Activated CD4-positive, alpha-beta T cell treated with anti-CD3 and anti-CD28 coated beads, Interleukin-2, Interleukin-4, amounts not matched to agents 100 ng/mL and 50 ng/mL, durations not matched to agents 16 hours and 8 hours (primary cell): ENCODE measurements at regions not wholly inside any gene's neighbourhood (a gene's known extent, or its start where the extent isn't known, plus 50 kb on each side); places are given as distances from the start of the nearest gene placed in this dataset.

Experiments used
- DNase-seq: peaks from one replicate; pipeline ENCODE4 v3.0.0-alpha.2; 2020; ENCODE audit warnings: low spot score

DNA sequence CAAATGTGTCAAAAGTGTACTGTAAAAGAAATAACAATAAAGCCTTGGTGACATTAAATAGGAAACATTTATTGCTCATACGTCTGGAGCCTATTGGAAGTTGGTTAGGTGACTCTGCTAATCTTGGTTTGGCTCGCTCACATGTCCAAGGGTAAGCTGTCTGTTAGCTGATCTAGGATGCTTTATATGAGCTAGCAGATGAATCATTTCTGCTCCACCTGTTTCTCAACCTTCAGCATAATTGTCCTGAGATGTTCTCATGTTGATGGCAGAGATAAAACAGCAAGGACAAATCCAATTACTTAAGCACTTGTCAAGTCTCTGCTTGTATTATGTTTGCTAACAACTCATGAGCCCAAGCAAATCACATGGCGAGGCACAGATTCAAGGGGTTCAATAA, 56.0 kb upstream of the CD53 start:
- DNase-seq = no peak

DNA sequence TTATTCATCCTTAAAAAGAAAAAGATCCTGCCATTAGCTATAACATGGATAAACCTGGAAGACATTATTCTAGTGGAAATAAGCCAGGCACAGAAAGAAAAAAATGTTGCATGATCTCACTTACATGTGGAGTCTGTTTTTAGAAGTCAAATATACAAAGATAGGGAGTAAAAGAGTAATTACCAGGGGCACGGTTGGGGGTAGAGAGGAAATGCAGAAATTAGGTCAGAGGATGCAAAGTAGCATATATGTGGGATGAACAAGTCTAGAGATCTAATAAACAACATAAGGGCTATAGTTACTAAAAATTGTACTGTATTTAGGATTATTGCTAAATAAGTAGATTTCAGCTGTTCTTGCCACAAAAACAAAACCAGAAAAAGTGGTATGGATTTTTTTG, 61.4 kb upstream of the CD53 start:
- no peak for DNase-seq

DNA sequence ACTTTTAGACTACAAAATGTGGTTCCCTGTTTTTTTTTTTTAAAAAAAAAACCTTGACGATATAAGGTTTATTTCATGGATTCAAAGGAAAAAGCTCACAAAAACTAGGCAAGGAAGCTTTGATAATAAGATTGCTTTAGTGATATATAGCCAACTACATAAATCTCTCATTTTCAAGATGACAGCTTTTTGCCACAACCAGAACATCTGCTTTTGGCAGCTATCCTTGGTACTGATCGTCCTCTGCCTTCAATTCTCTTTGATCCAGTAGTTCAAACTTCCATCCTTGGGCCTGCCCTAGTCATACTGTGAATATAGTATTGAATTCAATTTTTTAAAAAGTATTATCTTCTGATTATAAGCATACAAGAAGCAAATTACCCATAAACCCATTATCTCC, 72.9 kb upstream of the CD53 start:
- no peak for DNase-seq

DNA sequence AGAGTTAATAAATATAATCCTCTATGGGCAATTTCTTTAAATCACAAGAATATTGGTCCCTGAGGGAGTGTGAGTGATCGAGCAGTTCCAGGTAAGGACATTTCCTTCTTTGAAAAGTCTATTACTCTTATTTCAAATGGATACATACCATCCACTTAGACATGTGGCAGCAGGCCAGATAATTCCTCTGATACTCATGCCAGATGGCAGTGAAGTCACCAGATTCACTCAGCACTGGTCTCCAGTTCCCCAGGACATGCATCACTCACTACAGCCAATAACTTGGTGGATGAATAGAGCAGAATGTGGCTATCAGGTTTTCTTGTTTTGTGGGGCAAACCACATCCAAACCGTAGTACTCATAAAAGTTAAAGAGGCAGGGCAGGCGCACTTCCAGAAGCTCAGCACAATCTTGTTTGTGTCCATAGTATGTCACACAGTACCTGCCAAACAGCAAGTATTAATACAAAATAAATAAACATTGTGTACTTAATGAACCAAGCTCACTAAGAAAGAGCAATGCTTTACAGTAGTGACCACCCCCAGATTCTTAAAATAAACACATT, 74.2 kb upstream of the CD53 start:
- DNase-seq = no peak

DNA sequence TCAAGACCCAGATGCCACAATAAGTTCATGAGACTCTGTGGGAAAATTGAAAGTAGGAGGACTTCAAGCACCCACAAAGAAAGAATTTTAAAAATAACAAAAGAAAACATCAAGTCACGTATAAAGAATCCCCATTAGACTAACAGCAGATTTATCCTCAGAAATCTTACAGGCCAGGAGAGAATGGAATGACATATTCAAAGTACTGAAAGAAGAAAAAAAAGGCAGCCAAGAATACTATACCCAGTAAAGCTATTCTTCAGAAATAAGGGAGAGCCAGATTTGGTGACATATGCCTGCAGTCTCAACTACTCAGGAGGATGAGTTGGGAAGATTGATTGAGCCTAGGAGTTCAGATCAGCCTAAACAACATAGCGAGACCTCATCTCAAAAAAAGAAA, 84.3 kb upstream of the CD53 start:
- DNase-seq = no peak

DNA sequence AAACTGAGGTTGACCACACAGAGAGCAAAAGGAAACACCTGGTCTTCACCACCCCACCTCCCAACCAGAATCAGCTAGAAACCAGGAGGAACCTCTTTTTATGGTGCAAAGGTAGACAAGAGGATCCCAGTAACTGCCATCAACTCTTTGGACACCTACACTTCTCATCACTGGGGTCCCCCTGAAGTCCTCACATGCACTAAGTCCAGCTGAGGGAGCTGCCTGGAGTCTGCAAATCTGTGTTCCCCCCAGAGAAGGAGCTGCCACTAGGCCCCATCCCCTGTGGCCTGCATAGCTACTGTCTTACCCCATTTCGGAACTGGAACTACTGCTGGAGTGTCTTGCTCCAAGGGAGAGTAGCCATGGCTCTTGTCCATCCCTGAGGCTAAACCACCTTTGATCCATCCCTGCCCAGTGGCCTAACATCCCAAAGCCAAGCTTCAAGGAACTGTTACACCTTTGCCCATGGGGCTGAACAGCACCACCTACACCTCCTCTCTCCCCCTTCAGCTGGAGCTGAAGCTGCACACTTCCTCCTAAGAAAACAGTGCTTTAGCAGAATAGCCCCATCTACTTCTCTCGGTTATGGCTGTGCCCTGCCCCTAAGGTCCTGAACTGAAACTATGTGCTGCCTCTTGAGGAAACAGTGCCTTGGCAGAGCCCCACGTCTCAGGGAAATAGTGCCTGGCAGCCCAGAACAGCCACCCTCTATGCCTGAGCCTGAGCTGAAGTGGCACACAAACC, 85.4 kb upstream of the CD53 start:
- peak; percentile 44 for DNase-seq

DNA sequence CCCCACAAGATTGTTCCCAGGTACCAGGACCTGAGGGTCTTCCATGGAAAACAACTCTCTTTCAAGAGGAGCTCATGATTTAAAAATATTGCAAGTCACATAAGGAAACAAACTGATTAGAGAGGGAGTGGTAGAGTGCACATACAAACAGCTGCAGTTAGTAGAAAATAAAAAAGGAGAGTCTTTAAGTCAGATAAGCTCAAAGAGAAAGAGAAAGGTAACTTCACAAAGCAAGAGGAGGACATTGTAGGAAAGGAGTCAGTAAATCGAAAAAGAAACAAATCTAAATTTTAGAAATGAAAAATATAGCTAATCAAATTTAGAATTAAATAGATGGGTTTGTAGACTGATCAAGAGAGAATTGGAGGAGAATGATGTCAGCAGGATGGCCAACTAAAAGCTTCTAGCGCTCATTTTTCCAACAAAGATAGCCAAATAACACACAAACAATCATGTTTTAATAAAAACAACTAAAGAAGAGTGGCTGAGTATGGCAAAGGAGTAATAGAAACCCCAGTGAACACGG, 86.1 kb upstream of the CD53 start:
- no peak for DNase-seq

DNA sequence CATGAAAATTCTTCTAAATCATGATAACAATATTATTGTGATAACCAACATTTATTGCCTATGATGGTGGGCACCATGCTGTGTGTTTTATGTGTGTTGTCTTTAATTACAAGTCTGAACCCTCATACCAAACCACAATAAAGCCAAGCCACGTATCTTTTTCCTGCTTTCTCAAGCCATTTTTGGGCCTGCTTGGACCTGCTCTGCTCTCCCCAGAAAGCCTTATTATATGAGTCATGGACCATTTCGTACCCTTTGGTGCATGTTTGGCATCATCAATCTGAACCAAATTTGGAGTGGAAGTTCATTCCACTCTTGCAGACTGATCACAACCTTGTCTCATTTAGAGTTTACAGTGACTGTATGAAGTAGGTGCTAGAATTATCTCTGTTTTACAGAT, 87.3 kb upstream of the CD53 start:
- DNase-seq = no peak

DNA sequence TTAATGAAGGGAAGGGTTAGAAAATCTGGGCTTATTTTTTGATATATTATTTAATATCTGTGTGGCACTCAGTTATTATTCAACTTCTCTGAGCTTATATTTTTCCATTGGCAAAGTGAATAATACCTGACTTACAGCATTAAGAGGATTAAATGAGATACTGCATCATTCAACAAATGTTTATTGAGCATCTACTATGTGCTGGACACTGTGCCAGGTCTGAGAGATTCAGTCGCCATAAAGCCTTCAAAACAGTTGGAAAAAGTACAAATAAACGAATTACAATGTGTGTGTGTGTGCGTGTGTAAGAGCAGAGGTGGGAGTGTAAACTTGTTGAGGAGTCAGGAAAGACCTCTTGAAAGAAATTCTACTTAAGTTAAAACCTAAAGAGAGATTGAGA, 87.9 kb upstream of the CD53 start:
- DNase-seq = no peak

DNA sequence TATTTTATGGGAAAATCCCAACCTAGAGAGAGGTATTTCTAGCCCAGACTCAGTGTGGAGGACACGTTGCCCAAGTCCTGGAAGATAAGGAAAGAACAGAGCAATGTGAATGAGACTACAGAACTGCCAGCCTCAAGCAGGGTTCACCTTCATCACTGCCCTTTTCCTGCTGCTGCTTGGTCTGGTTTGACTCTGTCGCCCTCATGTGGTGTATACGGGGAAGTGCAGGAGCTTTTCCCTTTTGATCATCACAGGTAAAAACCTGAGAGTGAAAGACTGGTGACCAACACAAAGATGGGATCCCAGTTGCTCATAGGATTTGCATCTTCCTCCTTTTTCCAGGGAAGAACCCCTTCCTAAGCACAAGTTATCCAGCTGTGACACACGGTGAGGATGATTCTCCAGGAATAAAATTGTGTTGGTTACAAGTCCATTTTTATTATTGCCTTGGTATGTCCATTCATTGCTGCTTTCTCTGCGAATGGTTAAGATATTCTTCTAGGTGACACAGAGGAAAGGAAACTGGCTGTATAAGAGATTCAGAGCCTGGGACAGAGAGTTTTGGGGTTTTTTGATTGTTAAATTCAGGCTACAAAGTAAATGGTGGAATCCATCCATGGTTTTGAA, 89.5 kb upstream of the CD53 start:
- peak; percentile 75 for DNase-seq

DNA sequence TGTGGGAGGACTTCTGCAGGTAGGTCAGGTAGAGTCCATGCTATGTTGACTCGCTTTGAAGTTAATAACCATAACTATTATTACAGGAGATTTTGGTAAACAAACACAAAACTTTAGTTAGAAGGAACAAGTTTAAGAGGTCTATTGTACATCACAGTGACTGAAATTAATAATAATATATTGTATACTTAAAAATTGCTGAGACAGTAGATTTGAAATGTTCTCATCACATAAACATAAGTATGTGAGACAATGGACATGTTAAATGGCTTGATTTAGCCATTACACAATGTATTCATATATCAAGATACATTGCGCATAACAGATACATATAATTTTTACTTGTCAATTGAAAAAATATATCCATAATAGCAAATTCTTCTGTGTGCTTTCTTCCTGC, 91.4 kb upstream of the CD53 start:
- no peak for DNase-seq

DNA sequence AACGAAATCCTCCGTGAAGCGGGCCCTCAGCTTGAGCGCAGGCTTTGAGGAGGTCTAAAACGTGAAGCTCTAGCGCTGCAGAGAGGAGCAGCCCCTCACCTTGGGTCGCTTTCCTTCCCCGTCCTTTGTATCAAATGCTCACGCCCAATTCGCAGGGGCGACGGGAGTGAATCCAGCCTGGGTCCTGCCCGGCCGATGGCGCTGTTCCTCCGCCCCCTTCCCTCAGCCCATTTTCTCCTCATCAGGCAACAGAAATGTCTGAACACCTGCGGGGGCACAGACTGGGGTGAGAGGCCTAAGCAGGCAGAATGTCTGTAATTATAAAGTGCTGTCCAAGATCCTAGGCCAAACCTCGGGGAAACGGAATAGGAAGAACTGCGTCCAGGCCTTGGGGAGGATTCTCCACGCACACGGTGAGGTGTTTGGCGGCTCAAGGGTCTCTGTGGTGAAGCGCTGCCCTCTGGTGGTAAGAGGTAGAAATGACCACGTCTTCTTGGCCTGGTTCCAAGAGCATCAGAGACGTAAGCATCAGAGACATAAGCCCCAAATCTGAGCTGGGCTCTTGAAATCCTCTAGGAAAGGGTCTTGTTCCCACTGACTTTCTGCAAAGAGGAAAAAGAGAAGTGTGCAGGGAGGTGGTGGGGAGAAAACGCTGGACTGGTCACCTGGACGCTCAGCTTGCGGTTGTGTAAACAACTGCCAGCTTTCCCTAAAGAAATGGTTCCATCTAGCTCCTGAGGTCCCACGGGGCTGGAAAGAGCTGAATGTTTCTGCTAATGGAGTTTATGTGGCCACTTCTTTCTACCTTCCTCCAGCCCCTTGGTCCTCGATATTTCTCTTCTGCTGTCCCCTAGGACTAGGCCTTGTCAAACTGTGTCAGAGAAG, 92.1 kb upstream of the CD53 start:
- DNase-seq = peak; percentile 80

DNA sequence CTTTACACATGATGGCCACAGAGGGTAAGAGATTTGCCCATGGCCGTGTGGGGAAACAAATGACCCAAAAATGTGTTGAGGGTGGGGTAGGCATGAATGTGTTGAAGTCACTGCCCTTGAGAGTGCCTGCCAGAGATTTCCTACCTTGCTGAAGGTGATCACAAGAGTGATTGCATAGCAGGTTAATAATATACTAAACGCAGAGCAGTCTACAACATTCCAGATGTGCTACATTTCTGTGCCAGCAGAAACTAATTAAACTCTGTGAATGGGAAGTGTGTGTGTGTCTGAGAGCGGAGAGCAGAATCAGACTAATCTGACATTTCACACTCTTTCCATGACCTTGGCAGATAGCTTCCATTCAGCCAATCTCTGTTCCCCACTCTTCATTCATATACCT, 93.3 kb upstream of the CD53 start:
- DNase-seq = no peak

DNA sequence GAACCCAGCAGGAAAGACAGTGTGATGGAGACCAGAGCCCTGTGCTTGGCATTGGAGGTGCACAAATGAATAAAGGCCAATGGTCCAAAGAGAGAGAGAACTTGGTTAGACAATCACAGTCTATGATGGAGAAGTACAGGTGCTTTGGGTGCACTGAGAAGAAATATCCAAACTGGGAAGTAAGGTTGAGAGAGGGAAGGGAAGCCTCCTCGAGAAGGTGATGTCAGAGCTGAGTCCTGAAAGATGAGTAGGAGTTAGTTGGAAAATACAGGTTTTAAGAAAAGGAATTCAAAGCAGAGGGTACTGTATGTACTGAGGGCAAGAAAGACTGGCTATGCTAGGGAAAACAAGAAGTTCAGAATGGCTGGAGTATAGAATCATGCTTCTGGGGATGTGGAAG, 94.1 kb upstream of the CD53 start:
- DNase-seq = no peak

DNA sequence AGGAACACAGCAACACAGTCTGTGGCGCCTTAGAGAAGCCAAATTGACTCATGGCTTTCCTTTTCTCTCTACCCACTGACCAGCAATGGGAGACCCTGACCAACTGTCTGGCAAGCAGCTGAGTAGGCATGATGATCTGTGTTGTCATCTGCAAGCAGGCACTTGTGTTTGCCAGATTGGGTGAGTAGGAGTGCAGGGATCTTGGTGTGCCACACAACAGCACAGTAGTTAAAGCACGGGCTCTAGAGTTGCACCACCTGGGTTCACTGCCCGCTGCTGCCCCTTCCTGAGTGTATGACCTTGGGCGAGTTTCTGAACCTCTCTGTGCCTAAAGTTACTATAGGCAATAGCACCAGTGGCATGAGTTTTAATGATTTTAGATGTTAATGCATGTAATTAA, 95.7 kb upstream of the CD53 start:
- DNase-seq = no peak

DNA sequence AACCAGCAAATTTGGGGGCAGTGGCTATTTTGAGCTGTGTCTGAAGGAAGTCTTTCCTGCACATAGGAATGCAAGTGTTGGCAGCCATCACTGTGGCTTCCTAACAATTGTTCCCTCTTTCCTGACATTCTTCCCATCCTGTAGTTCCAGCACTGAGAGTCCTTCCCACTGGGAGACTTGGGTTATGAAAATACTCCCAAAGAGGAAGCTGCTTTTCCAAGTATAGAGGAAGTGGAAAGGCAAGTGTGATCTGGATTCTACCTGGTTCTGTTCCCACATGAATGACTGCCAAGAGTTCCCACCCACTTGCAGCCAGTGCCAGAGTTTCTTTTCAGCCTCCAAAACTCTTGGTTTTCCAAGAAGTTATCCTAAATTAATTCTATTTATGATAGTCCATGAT, 98.5 kb upstream of the CD53 start:
- no peak for DNase-seq

DNA sequence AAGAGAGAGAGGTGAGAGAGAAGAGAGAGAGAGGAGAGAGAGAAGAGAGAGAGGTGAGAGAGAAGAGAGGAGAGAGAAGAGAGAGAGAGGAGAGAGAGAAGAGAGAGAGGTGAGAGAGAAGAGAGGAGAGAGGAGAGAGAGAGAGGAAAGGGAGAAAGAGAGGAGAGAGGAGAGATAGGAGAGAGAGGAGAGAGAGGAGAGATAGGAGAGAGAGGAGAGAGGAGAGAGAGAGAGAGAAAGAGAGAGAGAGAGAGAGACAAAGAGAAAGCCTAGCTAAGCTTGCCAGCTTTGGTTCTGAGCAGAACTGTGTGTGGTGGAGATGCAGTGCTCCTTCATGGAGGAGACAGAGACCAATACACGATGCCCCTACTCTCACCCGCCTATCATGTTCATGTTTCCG, 99.1 kb upstream of the KCNA3 start:
- DNase-seq = no peak

DNA sequence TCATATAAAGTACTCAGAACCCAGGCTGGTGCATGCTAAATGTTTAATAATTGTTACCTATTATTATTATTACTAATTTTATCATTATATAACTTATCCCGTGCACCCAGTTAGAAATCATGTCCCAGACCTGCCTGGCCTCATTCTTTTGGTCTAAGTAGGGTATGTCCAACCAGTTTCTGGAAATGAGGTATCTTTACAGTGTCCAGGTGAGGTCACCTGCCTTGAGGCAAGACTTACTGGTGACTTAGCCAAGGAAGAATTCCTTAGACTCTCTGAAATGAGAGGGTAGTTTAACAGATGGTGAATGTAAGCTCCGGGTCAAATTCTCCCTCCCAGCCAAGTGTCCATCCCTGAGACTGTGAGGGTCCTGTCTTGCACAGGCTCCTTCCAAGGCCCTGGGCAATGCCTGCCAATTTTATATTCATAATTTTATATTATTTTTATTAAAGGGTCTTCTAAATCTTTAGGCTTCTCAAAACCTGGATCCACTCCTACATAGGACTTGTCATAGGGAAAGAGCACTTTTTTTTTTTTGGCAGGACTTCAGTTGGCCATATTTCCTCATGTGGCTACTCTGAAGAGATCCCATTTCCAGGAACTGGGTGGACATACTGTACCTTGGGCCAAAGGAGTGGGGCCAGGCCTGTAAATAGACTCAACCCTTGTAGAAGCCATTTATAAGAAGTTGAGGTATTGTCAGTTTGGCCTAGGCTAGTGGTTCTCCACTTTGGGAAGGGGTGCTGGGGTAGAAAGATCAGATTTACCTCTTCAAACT, 96.7 kb upstream of the KCNA3 start:
- no peak for DNase-seq

DNA sequence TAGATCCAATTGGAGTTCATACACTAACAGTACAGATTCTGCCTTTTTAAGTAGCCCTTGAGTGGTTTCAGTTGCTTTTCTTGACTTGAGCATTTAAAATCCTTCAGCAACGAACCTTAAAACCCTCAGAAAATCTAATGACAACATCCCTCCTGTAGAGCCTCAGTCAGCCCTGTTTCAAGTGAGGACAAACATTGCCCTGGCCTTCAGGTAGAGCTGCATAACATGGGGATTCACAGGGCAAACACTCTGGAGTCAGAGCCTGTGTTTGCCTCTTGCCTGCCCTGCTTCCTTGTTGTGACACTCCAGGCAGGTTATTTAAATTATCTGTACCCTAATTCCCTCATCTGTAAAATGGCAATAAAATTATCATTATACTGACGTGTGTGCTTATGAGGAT, 96.1 kb upstream of the KCNA3 start:
- DNase-seq = no peak

DNA sequence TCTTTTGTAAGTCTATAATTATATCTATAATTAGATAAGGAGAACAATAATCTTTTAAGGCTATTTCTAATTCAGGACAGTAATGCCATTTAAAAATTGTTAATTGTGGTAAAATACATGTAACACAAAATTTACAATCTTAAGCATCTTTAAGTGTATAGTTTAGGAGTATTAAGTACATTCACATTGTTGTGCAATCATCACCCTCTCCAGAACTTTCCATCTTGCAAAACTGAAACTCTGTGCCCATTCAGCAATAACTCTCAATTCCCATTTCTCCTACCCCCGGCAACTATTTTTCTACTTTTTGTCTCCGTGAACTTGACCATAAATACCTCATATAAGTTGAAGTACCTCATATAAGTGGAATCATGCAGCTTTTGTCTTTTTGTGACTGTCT, 93.9 kb upstream of the KCNA3 start:
- no peak for DNase-seq

DNA sequence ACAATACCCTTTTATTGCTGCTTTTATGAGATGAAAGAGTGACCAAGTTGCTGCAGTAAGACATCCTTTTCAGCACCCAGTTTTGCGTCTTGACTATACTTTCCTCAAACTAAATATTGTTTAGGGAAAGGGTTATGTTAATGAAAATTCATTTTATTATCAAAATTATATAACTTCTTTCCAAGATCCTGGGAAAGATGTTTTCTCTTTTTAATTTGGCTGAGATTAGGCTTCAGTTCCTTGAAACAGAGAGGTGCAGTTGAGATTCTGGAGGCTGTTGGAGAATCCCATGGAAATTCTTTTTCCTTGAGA, 91.6 kb upstream of the KCNA3 start:
- no peak for DNase-seq
